Stimulated activated naive CD8-positive, alpha-beta T cell treated with anti-CD3 and anti-CD28 coated beads, Interleukin-15, amount 100 ng/mL, for 72 hours (primary cell): ENCODE measurements at regions not wholly inside any gene's neighbourhood (a gene's known extent, or its start where the extent isn't known, plus 50 kb on each side); places are given as distances from the start of the nearest gene placed in this dataset.

ENCODE experiments used
- ATAC-seq: fragments of 150-1000 bp; cut with Tn5 transposase; 2 replicates; pipeline ENCODE4 v1.10.0; 2021; ENCODE audit warnings: mild to moderate bottlenecking, moderate library complexity
- DNase-seq, 2 donors: peaks; one replicate each; pipeline ENCODE4 v3.0.0; 2021 to 2022
- H3K27ac Mint-ChIP-seq, 2 donors: one replicate each; pipeline ENCODE4 v1.8.0; 2022; ENCODE audit warnings: mild to moderate bottlenecking in 2 of 2, mixed read lengths in 2 of 2, moderate library complexity in 2 of 2
- H3K27me3 Mint-ChIP-seq: one replicate; pipeline ENCODE4 v1.8.0; 2022; ENCODE audit warnings: mixed read lengths
- H3K4me1 Mint-ChIP-seq: one replicate; pipeline ENCODE4 v1.8.0; 2022; ENCODE audit warnings: mild to moderate bottlenecking, mixed read lengths
- H3K4me3 Mint-ChIP-seq, 2 donors: one replicate each; pipeline ENCODE4 v1.8.0; 2022; ENCODE audit warnings: mild to moderate bottlenecking in 2 of 2, mixed read lengths in 2 of 2, moderate library complexity in 1 of 2
- H3K9me3 Mint-ChIP-seq, 2 donors: one replicate each; pipeline ENCODE4 v1.8.0; 2022; ENCODE audit warnings: mixed read lengths in 2 of 2

GRCh38 chr2:67857836-67858235 is 205.0 kb downstream of the C1D start:
- Mint-ChIP-seq H3K4me1 (no peaks in the 10 kb centered on the region), H3K27me3 (no peaks in the 10 kb centered on the region), H3K9me3 (no peaks in the 10 kb centered on the region), H3K4me3 (no peak overlapping the region), H3K27ac (no peak overlapping the region)
- DNase-seq (no peak), ATAC-seq (no peak)

GRCh38 chr2:67858886-67859285 is 203.9 kb downstream of the C1D start:
- H3K4me3 Mint-ChIP-seq, result no peak overlapping the region
- ATAC-seq (no peak), DNase-seq (no peak)
- H3K27me3 Mint-ChIP-seq, result no peaks in the 10 kb centered on the region
- no peak overlapping the region for H3K27ac Mint-ChIP-seq
- H3K4me1 Mint-ChIP-seq, result no peaks in the 10 kb centered on the region
- H3K9me3 Mint-ChIP-seq, result no peaks in the 10 kb centered on the region

- H3K27ac Mint-ChIP-seq, result peak overlapping the region in 1 of 2 donors; percentile 37
- DNase-seq (no peak), ATAC-seq (no peak)
- H3K9me3 Mint-ChIP-seq, result no peaks in the 10 kb centered on the region
- peaks cover under 1% of the 10 kb centered on the region for H3K27me3 Mint-ChIP-seq
- H3K4me1 Mint-ChIP-seq, result no peaks in the 10 kb centered on the region
- H3K4me3 Mint-ChIP-seq, result no peak overlapping the region
Observed at GRCh38 chr2:67865917-67866316, 196.9 kb downstream of the C1D start.

GRCh38 chr2:67867735-67868134 is 195.1 kb downstream of the C1D start:
- Mint-ChIP-seq H3K9me3 (no peaks in the 10 kb centered on the region), H3K4me3 (no peak overlapping the region), H3K4me1 (no peaks in the 10 kb centered on the region), H3K27me3 (peaks cover 8% of the 10 kb centered on the region), H3K27ac (no peak overlapping the region)
- no peak for DNase-seq
- no peak for ATAC-seq

- Mint-ChIP-seq H3K4me3 (no peak overlapping the region), H3K9me3 (no peaks in the 10 kb centered on the region), H3K27ac (no peak overlapping the region), H3K27me3 (peaks cover 16% of the 10 kb centered on the region), H3K4me1 (no peaks in the 10 kb centered on the region)
- ATAC-seq (no peak), DNase-seq (no peak)
Observed at GRCh38 chr2:67871686-67872412, 191.0 kb downstream of the C1D start.

GRCh38 chr2:67872481-67872880 is 190.3 kb downstream of the C1D start:
- no peak overlapping the region for H3K4me3 Mint-ChIP-seq
- H3K27me3 Mint-ChIP-seq, result peaks cover 16% of the 10 kb centered on the region
- ATAC-seq (no peak), DNase-seq (no peak)
- no peaks in the 10 kb centered on the region for H3K9me3 Mint-ChIP-seq
- no peaks in the 10 kb centered on the region for H3K4me1 Mint-ChIP-seq
- H3K27ac Mint-ChIP-seq, result no peak overlapping the region

GRCh38 chr2:67873916-67874315 is 188.9 kb downstream of the C1D start:
- Mint-ChIP-seq H3K9me3 (no peaks in the 10 kb centered on the region), H3K27ac (no peak overlapping the region), H3K4me1 (no peaks in the 10 kb centered on the region), H3K4me3 (no peak overlapping the region), H3K27me3 (peaks cover 16% of the 10 kb centered on the region)
- no peak for DNase-seq
- ATAC-seq, result no peak

GRCh38 chr2:67876176-67876575 is 186.6 kb downstream of the C1D start:
- no peak for ATAC-seq
- peaks cover 12% of the 10 kb centered on the region for H3K27me3 Mint-ChIP-seq
- H3K9me3 Mint-ChIP-seq, result no peaks in the 10 kb centered on the region
- no peak overlapping the region for H3K4me3 Mint-ChIP-seq
- no peak for DNase-seq
- no peaks in the 10 kb centered on the region for H3K4me1 Mint-ChIP-seq
- H3K27ac Mint-ChIP-seq, result no peak overlapping the region

- DNase-seq, result no peak
- Mint-ChIP-seq H3K27ac (no peak overlapping the region), H3K4me3 (no peak overlapping the region), H3K4me1 (no peaks in the 10 kb centered on the region), H3K27me3 (peaks cover 8% of the 10 kb centered on the region), H3K9me3 (no peaks in the 10 kb centered on the region)
- ATAC-seq, result no peak
Observed at GRCh38 chr2:67877301-67877700, 185.5 kb downstream of the C1D start.

GRCh38 chr2:67878743-67879142 is 184.1 kb downstream of the C1D start:
- no peak for ATAC-seq
- Mint-ChIP-seq H3K27me3 (peaks cover 8% of the 10 kb centered on the region), H3K4me1 (no peaks in the 10 kb centered on the region), H3K9me3 (no peaks in the 10 kb centered on the region), H3K4me3 (no peak overlapping the region), H3K27ac (no peak overlapping the region)
- no peak for DNase-seq

- Mint-ChIP-seq H3K9me3 (no peaks in the 10 kb centered on the region), H3K4me3 (no peak overlapping the region), H3K27ac (no peak overlapping the region), H3K27me3 (peaks cover 8% of the 10 kb centered on the region), H3K4me1 (no peaks in the 10 kb centered on the region)
- DNase-seq (no peak), ATAC-seq (no peak)
Observed at GRCh38 chr2:67879586-67880290, 183.1 kb downstream of the C1D start.

GRCh38 chr2:67880291-67880761 is 182.5 kb downstream of the C1D start:
- ATAC-seq, result no peak
- H3K4me1 Mint-ChIP-seq, result no peaks in the 10 kb centered on the region

GRCh38 chr2:67881816-67882215 is 181.0 kb downstream of the C1D start:
- DNase-seq (no peak), ATAC-seq (no peak)
- Mint-ChIP-seq H3K4me1 (no peaks in the 10 kb centered on the region), H3K9me3 (no peaks in the 10 kb centered on the region), H3K27me3 (no peaks in the 10 kb centered on the region), H3K27ac (no peak overlapping the region), H3K4me3 (no peak overlapping the region)

More at GRCh38 chr2:67880291-67880761, 182.5 kb downstream of the C1D start:
- DNase-seq, result no peak
- Mint-ChIP-seq H3K9me3 (no peaks in the 10 kb centered on the region), H3K4me3 (no peak overlapping the region), H3K27me3 (peaks cover 2% of the 10 kb centered on the region), H3K27ac (no peak overlapping the region)

- DNase-seq (no peak), ATAC-seq (no peak)
- Mint-ChIP-seq H3K4me3 (no peak overlapping the region), H3K27ac (no peak overlapping the region), H3K27me3 (no peaks in the 10 kb centered on the region), H3K9me3 (no peaks in the 10 kb centered on the region), H3K4me1 (no peaks in the 10 kb centered on the region)
Observed at GRCh38 chr2:67883316-67884087, 179.3 kb downstream of the C1D start.

- no peaks in the 10 kb centered on the region for H3K9me3 Mint-ChIP-seq
- DNase-seq (no peak), ATAC-seq (no peak)
- H3K27me3 Mint-ChIP-seq, result no peaks in the 10 kb centered on the region
- no peak overlapping the region for H3K27ac Mint-ChIP-seq
- H3K4me1 Mint-ChIP-seq, result no peaks in the 10 kb centered on the region
- no peak overlapping the region for H3K4me3 Mint-ChIP-seq
Observed at GRCh38 chr2:67888351-67889005, 174.3 kb downstream of the C1D start.
